GM19372 (cell line): ENCODE measurements at regions not wholly inside any gene's neighbourhood (a gene's known extent, or its start where the extent isn't known, plus 50 kb on each side); places are given as distances from the start of the nearest gene placed in this dataset.
"Not testable (repeated sequence)": the region's sequence is repeated elsewhere in the genome, so short reads cannot be mapped to it uniquely, and the experiment has no call there.

Source experiments
- ATAC-seq: cut with Tn5 transposase; IDR thresholded peaks from one replicate; pipeline ENCODE4 v1.9.1; 2021; ENCODE audit warnings: mild to moderate bottlenecking, low read depth, moderate library complexity; ENCODE audit not compliant: unreplicated experiment

DNA sequence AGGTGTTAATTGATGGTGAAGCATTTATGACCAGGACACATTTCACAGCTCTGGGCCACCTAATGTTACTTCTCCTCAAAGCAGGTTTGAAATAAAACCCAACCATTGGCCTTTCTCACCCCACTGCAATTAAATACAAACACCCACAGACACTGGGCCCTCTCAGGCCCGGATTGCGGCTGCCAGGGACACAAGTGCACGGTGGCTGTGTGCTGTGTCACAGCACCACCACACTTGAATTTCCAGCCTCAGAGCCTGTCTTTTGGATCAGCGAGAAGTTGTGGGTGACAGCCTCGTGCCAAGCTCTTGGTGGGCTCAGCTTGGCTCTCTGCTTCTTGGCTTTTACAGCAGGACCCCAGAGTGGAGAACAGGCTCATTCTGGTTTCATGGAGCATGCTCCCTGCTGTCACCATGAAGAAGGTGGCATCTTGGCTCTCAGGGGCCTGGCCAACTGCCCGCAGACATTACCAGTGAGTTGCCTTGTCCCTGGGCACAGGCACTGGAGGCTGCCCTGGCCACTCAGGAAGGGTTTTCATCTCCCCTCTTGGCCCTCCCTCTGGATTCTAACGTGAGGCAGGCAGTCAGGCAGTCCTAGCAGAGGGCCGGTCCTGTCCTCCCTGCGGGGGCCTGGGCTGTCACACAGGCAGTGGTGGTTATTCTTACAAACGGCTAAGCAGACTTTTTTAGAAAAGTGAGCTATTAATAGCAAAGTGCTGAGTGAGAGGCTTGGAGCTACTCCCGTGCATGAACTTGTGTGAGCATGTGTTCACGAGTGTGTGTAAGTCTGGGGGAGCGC is 234.5 kb downstream of the BCL2L11 start:
- ATAC-seq = not testable (repeated sequence)

DNA sequence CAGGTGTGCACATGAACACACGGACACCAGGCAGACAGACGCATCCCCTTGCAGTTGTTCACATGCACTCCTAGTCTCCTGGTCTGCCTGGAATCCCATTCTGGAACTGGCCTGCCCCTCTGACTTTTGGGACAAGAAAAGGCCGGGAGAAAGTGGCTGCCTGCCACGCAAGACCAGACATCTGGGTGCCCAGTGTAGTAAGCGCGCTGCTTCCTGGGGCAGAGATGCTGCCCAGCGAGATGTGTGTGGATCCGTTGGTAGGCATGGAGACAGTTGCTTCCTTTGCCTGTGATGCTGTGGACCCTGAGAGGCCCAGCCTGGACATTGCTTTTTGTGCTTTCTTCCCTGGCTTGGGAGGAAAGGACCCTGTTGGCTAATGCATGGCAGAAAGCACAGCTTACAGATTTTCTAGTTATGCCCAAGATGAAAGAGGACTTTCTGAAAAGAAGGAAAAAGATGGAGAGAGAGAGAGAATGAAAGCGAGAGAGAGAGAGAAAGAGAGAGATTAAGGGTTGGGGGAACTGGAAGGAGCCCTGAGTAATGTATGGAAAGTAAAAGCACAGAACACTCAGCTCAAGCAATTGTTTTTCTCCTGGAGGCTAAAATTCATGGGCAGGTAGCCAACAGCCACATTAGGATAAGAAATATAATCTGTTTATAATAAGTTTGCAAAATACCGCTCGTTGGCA is 235.3 kb downstream of the BCL2L11 start:
- not testable (repeated sequence) for ATAC-seq

DNA sequence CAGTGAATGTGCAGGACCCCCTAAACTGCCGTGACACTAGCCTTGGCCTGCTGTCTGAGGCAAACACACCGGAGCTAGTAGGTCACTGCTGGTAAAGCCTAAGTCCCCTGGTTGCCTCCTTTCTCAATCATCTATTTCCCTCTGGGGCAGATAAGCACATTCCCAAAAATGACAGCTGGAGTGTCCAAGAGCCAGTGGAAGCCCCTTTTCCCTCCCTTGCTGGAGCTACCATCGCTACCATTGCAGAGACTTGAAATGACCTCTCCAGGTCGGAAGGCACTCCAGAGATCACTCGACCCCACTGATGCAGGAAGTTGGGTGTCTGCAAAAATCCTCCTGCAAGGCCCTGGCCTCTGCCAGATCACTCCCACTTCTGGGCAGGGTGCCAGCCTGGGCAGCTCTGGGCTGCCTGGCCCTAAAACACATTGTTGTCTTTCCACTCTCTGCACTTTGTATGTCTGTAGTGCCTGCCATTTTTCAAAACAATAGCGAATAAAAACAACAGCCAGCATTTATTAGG is 235.9 kb downstream of the BCL2L11 start:
- not testable (repeated sequence) for ATAC-seq

DNA sequence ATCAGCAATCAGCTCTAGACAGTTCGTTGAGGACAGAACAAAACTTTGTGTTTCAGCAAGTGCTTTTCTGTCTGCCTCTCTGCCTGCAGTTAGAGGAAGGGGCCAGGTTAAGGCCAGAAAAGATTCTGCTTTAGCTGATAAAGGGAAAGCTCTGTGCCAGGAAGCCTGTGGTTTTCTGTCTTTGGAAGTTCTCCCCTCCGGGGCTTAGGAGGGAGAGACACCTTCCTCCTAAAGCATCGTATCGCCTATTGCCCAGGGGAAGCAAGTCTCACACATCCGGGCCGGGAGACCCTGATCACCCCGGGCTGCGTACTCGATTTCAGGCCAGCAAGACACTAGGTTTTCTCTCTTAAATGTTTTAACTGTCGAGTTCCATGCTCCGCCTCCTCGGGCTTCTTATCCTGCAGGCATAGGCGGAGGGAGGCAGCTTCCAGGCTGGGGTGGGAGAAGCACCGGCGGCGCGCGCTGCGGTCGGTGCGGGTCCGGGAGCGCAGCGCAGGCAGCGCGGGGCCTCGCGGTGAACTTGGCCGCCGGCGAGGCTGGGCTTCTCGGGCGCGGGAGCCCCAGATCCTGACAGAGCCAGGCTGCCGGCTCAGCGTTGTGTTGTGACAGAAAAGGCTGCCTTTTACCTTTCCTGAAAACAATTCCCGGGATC is 245.4 kb downstream of the BCL2L11 start:
- ATAC-seq = not testable (repeated sequence)

DNA sequence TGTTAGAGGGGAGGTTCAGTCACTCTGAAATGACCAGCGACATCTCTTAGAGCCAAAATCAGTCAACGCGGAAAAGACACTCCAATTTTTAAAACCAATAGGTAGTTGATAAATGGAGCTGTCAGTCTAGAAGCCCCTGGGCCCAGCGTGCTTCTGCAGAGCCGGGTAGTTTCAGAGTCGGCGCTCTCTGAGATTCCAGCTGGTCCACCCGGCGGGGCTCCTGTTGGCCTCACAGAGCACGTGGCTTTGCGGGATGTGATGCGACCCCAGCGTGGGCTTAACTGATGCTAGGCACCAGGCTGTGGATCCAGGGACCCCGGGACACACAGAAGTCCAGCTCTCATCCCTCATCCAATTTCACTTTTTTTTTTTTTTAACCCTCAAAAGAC is 245.9 kb downstream of the BCL2L11 start:
- not testable (repeated sequence) for ATAC-seq

DNA sequence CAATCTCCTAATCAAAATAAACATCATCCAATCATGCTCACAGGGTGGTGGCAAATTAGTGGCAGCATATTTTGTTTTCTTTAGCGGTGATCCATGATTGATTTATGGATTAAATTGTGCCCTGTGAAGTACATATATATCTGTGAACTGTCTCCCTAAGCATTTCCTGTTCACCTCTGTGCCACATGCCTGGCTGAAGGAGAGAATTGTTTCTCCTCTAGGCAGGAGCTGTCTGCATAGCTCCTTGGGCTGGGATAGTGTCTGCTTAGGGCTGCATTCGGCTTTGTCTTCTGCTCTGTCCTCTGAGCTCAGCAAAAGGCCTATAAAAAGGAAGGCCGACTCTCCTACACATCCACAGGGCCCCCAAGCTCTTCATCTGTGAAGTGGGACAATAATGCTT is 246.4 kb downstream of the BCL2L11 start:
- ATAC-seq = not testable (repeated sequence)

DNA sequence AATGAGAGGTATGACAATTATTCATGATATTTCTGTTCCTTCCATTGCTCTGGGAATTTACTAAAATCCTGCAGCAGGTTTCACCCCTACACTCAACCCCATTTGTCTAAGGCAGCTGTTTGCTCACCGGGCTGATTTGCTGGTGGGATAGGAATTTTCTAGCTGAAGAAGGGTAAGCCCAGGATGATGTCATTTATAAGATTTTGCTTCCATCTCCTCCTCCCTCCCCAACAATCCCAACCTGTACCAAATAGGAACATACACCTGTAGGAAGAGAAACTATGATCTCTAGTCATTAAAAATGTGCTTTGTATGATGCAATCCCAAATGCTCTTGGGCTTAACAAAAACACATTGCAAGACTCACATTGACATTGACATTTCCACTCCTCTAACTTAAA is 247.2 kb downstream of the BCL2L11 start:
- ATAC-seq = not testable (repeated sequence)

DNA sequence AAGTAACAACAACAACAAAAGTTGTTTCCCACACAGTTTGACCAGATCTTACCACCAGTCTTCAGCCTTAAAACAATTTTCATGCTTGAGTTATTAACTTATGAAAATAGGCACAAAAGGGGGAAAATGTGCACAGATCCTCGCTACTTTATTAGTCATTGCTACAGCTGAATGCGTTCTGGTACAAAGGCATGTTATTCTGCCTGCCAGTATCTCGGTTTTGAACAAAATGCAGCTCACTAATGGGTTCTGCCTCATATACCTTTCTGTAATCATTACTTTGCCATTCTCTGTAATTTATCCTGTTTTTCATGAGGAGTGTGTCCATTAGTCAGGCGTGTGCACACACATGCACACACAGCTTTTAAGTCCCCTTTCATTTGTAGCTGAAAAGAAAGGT is 247.6 kb downstream of the BCL2L11 start:
- not testable (repeated sequence) for ATAC-seq

DNA sequence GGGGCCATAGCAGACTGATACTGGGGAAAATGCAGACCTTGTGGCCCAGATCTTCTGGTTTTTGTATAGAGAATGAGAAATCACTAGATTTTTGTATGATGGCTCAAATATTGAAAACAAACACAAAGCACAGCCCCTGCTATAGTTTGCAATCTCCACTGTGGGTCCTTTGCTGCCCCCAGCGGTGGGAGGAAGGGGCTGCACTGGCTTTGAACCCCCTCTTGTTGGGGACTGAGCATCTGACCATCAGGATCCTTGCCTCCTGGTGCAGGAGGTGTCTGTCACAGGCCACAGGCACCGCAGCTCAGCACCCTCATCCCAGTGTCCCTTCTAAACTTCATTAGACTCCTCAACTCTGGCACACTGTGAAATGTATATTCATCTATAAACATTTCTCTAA is 252.3 kb downstream of the BCL2L11 start:
- not testable (repeated sequence) for ATAC-seq

DNA sequence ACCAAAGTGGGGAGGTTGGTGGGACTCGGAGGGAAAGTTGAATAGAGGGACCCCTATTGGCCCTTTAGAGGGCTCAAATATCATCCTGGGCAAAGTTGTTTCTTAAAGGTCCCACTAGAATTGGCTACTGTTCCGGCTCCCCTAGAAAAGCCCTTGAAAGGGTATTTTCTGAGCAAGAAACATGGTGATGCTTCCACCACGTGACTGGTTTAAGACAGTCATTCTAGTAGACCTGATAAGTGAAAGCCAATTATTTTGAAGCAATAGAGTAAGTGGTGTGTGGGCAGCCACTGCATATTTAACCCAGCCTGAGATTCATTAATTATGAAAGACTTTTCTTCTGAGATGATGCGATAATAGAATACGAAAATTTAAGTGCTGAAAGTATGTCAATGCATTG is 253.3 kb downstream of the BCL2L11 start:
- not testable (repeated sequence) for ATAC-seq

DNA sequence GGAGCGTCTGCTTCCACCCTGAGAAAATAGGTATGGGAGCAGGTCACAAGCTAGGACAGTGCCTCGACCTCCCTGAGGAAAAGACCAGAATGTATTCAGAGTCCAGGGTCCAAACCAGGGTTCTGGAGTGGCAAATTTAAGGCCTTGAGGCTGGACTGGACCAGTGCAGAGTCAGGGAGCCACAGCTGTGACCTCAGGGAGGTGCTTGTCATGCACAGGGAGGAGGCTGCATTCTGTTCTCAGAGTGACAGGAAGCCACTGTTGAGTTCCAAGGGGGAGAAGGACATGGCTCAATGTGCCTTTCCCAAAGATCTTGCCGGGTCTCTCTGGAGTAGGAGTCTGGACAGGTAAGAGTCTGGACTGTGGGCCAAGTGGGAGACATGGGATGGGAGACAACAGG is 254.0 kb downstream of the BCL2L11 start:
- ATAC-seq = not testable (repeated sequence)

DNA sequence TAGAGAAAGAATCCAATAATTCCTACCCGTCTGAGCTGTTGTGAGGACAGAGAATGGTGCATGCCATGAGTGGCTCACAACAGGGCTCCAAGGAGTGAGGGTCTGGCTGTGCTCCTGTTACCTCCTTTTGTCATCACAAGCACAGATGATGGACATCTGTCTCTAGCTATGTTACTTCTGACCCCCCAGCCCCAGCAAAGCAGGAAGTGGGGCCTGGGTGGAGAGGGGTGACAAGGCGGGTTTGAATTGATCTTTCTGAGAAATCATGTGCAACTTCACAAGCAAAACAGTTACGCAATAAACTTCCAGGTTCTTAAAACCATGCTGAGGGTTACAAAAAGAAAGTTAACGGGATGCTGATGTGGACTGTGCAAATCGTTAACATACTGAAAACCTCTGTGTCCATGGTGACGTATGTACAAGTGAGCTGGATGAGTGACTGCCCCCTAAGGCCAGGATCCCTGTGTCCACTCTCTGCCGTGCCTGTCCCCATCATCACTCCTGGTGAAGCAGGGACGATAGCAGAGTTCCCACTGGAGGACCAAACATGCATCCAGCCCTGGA is 254.7 kb downstream of the BCL2L11 start:
- ATAC-seq = not testable (repeated sequence)

DNA sequence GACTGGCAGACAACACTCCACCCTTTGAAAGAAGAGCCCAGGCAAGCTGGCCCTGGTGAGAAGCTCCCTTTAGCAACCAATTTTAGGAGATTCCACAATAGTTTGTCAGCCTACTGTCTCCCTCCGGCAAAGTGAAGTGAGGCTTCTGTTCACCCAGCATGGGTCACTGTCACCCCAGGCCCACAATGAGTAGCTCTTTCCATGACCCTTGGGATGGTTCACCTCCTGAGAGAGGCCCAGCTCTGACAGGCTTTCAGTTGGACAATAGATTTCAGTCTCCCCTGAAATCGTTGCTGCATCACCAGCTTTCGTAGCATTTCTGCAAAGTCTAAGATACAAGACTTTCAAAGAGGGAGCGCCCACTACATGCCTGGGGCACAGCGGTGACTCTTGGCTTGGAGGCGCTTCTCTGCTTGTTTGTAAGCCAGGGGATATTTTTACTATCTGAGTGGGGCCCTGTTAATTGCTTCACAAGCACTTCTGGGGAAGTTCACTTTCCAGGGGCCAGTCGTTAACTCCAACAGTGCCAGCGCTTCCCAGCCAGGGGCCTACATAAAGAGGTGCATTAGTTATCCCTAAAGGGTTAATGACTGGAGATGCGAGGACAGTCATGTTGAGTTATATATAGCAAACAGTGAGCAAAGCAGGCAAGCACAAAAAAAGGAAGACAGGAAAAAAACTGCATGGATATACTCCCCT is 255.7 kb downstream of the BCL2L11 start:
- ATAC-seq = not testable (repeated sequence)

DNA sequence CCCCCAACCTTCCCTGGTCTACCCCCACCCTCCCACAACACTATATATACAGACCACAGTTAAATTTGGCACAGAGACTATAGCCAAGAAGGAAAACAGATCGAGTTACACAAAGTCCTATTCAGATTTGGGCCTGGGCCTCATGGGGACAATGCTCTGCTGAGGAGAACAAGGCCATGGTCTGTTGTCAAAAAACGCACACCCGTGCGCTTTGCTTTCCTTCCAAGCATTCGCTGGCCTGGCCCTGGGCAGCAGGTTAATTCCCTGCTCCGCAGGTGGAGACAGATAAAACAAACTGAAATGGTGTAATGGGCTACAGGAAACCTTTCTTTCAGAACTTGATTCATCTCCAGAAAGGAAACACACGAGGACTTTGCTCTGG is 256.2 kb downstream of the BCL2L11 start:
- ATAC-seq = not testable (repeated sequence)

DNA sequence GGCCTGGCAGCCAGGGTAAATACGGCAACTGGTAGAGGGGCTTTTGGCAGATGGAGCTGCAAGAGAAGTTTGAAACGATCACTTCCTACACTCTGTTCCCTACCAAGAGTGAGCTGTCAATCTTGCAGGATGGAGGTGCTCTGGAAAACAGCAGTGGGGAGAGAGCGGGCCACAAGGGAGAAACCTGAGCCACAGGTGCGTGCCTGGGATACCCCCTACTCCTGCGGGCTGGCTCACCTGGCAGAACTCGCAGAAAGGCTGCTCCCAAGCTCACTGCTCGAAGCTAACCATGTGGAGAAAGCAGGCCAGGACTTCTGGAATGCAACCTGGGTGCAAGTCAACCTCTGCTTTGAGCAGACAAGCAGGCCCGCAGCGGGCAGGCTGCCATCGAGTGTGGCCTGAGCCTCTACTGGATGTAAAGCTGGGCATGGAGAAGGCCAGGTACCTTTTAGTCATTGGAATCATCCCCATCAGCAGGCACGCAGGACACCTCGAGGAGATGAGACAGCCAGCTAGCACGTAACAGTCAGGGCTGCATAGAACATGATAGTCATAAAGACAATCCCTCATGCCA is 256.8 kb downstream of the BCL2L11 start:
- ATAC-seq = not testable (repeated sequence)

DNA sequence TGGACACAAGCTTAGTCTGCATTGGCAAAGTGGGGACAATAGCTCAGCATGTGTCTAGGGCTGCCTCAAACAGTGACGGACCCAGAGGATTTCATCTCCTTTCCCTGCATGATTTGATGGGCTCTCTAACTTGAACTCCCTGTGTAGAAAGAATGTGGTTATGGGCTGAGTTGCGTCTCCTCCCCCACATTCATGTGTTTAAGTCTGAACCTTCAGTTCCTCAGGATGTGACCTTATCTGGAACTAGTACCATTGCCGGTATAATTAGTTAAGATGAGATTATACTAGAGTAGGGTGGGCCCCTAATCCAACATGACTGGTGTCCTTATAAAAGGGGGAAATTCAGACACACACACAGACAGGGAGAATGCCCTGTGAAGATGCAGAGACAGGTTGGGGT is 257.6 kb downstream of the BCL2L11 start:
- ATAC-seq = not testable (repeated sequence)

DNA sequence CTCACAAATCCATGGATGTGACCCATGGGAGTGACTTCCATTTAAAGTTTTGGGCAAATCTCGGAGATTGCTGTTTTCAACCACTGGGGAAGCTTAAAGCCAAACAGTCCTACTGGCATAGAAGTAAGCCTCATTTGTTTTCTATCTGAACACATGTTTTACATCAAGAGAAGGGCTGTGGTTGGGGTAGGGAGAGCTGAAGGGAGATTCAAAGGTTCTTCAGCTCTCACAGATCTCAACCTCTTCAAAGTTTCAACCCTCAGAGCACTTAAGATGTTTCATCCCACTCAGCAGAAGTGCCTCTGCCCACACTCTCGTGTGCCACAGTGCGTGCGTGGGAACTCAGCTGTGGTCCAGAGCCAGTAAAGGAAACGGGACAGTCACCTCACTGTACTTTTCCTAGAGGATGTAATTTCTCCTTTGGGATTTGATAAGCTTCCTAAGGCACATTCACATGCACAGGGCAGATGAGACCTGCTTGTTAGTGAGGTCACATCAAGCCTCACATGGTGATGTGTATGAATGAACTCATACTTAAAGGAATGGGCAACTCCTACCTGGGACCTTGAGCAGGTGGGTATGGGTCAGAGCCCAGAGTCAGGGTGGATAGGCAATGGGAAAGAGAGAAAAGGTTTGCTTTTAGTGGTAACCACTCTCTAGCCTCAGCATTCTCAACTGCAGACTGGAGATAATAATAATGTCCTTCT is 260.2 kb downstream of the BCL2L11 start:
- ATAC-seq = not testable (repeated sequence)

DNA sequence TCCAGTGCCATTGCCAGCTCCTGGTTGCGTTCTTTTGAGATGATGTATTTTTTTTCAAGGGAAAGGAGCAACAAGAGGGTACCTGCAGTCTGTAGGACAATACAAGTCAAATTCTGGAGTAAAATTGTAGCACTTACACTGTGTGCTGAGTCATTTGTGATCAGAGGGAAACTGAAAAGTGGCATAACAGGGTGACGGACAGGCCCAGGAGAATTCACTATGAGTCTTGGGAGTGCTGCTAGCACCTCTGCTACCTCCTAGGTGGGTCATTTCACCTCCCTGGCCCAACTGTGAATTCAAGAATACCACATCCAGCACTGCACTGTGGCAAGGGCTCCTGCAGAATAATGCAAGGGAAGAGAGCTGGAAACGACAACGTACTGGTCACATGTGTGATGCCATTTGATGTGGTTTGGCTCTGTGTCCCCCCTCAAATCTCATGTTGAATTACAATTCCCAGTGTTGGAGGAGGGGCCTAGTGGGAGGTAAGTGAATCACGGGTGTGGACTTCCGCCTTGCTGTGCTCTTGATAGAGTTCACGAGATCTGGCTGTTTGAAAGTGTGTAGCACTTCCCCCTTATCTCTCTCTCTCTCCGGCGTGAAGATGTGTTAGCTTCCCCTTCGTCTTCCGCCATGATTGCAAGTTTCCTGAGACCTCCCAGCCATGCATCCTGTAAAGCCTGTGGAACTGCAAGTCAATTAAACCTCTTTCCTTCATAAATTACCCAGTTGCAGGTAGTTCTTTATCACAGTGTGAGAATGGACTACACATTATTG is 261.0 kb downstream of the BCL2L11 start:
- ATAC-seq = not testable (repeated sequence)
